HL-60/S4 (cell line): ENCODE measurements at regions not wholly inside any gene's neighbourhood (a gene's known extent, or its start where the extent isn't known, plus 50 kb on each side); places are given as distances from the start of the nearest gene placed in this dataset.

Experiments used
- in situ Hi-C: fragments of 300-500 bp; cut with MboI; formaldehyde crosslinking; loops from 2 replicates; pipeline ENCODE4 v1.14.3; 2022; ENCODE audit warnings: low sequenced_read_pairs

DNA sequence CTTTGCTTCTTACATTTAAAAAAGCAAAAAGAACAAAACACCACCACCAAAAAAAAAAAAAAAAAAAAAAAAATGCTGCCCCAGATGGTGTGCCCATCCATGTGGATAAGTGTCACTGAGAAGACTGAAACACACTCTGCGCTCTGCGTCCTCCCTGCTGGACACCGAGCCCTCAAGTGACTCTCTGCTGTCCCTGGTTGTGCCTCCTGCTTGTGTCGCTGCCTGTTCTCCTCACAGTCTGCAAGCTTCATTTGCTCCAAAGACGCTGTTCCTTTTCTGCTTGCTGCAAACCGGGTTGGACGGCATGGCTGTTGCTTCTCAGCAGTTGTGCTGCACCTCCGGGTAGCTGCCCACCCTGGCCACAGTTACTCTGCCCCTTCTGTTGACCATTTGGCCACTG is 276.2 kb upstream of the ATP2B1 start:
- in situ Hi-C loops = no loop called here

- in situ Hi-C loops = no loop called here
Measured at GRCh38 chr12:89983622-89984021, 275.0 kb upstream of the ATP2B1 start.

- in situ Hi-C loops = no loop called here
Measured at GRCh38 chr12:89980236-89980635, 271.6 kb upstream of the ATP2B1 start.

GRCh38 chr12:89977405-89978085 is 268.9 kb upstream of the ATP2B1 start:
- in situ Hi-C loops = no loop called here

- in situ Hi-C loops = no loop called here
Measured at GRCh38 chr12:89976866-89977265, 268.2 kb upstream of the ATP2B1 start.

DNA sequence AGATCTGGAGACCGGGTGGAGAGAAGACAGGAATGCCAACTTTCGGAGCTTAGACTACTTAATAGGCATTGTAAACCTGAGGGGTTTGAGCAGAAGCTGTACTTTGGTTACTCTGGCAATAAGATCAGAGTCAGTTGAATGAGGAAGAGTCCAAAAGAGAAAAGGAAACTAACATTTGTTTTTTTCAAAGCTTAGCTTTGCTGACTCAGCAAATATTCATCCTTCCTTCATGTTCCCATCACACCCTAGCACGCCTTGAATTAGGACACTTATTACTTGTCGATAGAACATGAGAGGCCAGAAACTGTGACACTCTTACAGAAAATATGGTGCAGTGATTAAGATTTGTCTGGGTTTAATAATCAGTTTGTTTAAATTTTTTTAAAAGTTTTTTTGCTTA is 266.9 kb upstream of the ATP2B1 start:
- in situ Hi-C loops = no loop called here

- in situ Hi-C loops = no loop called here
Measured at GRCh38 chr12:89971880-89972279, 263.2 kb upstream of the ATP2B1 start.

GRCh38 chr12:89970722-89971121 is 262.1 kb upstream of the ATP2B1 start:
- in situ Hi-C loops = no loop called here

GRCh38 chr12:89969093-89969492 is 260.5 kb upstream of the ATP2B1 start:
- in situ Hi-C loops = no loop called here

DNA sequence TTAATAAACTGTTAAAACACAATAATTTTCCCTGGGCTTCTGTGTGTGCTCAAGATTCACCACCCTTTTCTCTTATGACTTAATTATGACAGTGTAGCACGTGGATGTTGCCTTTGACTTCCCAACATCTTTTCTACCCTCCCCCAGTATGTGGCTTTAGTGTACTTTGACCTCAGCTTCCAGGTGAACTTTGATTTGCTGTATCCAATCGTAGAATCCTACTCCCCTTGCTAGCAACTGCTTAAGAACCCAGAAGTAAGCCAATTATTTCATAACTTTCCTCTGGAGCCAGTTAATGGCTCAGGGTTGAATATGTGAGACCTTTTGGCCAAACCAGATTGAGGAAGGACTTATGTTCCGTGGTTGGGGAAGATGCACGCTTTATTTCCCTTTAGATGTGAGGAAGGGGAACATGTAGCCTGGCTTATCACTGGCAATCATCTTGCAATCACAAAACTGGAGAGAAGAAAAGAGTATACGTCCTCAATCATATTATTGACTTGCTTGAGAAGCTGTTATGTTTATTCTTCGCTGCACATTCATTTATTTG is 259.6 kb upstream of the ATP2B1 start:
- in situ Hi-C loops = no loop called here

DNA sequence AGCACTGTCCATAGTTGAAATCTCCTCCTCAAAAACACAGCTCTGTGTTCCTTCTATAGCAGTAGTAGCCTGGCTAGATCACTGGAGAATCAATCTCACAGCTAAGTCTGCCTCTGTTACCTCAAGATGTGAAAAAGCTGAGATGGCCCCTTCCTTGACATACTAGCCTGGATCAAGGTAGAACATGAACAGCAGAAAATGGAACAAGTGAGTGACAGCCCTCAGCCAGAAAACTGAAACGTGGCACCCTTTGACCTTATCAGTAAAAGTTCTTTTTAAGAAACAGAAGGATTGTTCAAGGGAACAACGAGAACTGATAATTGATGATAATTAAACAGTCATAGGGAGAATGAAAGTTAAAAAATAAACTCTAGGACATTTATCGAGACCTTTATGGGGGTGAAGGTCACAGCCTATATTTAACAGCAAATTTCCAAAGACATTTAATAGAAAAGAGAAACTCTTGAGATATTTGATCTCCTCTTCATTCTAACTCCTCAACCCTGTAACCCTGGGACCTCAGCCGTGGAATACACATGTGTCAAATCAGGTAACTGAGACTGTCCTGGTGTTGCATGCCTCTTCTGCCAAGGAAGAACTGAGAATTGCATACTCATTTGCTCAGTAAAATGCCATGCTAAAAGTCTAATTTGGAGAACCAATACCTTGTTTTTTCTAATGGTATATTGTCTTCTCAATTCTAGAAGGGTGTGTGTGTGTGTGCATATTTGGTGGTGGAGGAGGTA is 258.0 kb upstream of the ATP2B1 start:
- in situ Hi-C loops = no loop called here

DNA sequence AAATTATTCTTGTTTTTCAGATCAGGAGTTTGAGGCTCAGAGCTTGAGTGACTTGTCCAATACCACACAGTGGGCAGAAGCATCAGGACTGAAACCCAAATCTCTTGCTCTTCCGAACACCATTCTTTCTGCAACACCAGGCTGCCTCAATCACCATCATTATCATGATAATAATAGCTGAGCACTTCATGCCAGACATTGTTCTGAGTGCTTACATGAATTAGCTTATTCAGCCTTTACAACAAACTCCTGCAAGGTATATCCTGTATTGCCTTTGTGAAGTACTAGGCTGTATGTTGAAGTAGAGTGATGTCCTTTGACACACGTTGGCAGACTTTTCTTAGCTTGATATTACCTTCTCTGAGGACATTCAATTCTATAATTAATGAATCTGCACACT is 257.4 kb upstream of the ATP2B1 start:
- in situ Hi-C loops = no loop called here

DNA sequence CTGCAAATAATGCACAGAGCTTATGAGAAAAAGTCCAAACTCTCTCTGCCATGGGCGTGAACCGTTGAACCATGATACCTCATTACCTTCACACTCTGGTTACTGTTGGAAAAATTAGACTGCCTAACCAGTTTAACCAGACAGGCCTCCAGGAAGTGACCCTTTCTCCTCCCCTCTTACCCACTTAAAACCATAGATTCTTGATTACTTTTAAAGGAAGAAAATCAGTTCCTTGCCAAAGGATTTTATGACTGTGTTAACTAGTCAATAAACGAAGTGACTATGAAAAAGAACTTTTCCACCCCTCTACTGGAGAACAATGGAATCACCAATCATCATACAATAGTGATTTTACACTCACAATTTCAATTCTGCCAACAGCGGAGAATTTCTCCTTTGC is 254.0 kb upstream of the ATP2B1 start:
- in situ Hi-C loops = no loop called here

DNA sequence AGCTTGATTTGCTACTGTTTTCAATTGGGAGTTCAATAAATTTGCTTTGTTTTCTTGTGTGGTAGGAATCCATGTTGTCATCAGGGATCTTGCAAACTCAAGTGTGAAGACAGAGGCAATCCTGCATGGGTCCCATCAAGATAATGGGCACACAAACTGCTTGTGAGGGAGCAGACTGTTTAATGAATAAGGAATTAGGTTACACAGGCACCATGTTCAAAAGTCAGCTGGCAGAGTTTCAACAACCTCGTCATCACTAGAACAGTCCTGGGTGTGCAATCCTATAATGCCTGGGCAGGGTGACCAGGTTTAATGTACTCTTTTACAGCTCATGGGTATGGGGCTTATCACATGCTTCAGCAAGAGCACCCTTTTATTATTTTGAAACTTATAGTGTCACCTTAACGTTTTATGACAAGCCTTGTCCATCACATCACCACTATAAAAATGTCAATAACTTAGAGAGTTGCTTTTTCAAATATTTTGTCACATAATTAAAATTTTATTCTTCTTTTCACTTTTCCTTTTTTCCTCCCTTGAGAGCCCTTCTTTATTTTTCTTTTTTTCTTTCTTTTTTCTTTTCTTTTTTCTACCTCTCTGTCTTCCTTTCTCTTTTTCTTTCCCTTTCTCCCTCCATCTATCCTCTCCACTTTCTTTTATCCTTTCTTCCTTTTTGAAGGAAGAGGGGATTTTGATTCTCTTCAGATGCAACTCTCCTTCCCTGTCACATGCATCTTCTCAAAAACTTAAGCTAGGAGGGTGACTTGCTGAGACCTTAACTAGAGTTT is 252.2 kb upstream of the ATP2B1 start:
- in situ Hi-C loops = no loop called here

DNA sequence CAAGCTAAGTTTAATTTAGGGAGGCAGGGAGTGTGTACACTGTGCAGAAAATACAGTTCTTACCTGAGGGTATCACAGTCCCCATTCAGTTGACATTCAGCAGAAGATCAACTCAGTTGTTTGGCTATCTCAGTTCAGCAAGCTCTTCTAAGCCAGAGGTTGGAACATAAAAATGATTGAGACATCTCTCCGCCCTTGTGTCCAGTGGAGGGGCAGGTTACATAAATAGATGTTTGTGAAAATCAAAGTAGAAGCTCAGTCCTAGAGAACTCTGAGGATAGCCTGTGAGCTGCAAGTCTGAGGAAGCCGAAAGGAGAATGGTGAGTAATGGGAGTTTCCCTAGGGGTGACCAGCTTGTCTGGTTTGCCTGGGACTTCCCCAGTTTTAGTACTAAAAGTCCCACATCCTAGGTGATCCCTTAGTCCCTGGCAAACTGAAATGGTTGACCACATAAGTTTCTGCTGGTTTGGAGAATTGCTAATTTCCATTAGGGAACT is 251.4 kb upstream of the ATP2B1 start:
- in situ Hi-C loops = no loop called here

- in situ Hi-C loops = no loop called here
Measured at GRCh38 chr12:89959179-89959578, 250.5 kb upstream of the ATP2B1 start.

DNA sequence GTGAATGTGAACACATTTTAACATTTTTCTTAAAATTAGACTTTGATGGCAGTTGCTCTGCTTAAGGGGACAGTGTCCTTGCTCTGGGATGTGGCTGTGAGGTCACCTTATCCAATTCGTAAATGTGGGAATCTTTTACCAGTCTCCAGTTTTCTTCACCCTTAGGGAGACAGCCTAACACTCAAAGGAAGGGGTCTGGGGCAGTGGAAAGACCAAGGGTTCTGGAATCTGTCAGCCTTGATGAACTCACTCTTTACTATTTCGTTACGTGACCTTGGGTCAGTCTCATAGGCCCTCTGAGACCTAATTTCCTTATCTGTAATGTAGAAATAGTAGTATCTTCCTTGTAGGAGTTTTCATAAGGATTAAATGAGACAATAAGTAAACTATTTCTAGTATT is 245.6 kb upstream of the ATP2B1 start:
- in situ Hi-C loops = no loop called here

DNA sequence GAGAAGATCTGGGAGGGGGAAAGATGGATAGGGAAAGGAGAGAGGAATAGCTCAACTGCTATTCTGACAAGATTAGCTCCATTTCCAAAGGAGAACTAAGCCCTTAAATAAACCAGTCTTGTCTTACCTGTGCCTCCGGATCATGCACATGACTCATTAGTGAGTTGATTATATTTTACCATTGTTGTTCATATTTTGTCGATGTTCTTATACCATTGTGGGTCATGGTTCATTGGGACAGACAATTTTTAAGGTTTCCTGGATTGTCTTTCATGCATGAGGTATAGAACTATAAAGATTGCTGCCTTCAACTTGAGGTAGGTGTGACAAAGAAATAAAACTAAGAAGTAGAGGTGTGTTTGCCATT is 243.0 kb upstream of the ATP2B1 start:
- in situ Hi-C loops = no loop called here

DNA sequence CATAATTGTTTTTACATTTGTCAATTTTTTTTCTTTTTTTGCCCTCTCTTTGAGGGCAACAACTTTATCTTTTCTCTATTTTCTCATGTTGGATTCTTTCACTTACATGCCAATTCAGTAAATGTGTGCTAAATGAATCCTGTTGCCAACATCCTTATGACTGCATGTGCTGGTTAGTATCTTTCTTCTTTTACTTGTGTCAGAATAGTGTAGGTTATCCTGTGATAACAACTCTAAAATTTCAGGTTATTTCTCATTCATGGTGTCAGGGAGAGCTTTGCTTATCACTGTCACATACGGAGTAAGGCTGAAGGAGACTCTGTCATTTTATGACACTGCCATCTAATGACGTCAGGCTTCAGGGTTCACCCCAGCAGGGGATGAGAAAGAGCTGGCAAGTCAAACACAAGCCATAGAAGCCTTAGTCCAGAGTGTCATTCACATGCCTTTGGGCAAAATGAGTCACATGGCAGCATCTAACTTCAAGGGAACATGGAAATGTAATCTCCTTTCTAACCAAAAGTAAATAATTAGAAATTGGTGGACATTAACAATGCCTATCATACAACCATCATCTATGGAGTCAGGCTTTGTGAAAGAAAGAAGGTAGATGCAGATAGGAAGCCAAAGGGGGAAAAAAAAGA is 242.5 kb upstream of the ATP2B1 start:
- in situ Hi-C loops = no loop called here

DNA sequence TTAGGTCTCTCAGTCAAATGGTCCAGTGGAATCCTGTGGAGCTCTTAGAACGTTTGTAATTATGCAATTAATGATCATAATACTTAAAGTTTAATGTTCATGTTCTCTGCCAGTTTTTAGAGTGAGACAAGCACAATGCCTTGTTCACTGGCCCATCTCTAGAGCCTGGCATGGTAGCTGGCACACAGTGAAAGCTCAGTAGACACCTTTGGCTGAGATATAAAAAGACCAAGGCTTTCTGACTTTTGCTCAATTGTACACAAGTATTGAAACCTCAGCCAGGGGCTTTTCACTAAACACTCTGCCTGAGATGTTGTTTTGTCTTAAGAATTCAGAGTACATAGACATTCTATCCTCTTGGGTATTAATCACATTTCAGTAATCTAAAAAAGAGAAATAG is 241.8 kb upstream of the ATP2B1 start:
- in situ Hi-C loops = no loop called here
